NOMO-1 treated with dmso at 0.1 percent for 144 hours (cell line): ENCODE measurements at regions not wholly inside any gene's neighbourhood (a gene's known extent, or its start where the extent isn't known, plus 50 kb on each side); places are given as distances from the start of the nearest gene placed in this dataset.
A peak's percentile ranks its signal among the peaks of the same experiment; 100 is the strongest.

ENCODE experiments used
- DNase-seq: peaks from one replicate; lab custom pipeline; 2025; ENCODE audit not compliant: unreplicated experiment; lab: John Stamatoyannopoulos, UW

GRCh38 chr2:60400462-60401246, 152.8 kb downstream of the BCL11A start:
- no peak for DNase-seq

GRCh38 chr2:60394463-60394862, 159.0 kb downstream of the BCL11A start:
- no peak for DNase-seq

- no peak for DNase-seq
Measured at GRCh38 chr2:60391649-60392375, 161.6 kb downstream of the BCL11A start.

- DNase-seq: no peak
Measured at GRCh38 chr2:60391230-60391629, 162.2 kb downstream of the BCL11A start.

DNA sequence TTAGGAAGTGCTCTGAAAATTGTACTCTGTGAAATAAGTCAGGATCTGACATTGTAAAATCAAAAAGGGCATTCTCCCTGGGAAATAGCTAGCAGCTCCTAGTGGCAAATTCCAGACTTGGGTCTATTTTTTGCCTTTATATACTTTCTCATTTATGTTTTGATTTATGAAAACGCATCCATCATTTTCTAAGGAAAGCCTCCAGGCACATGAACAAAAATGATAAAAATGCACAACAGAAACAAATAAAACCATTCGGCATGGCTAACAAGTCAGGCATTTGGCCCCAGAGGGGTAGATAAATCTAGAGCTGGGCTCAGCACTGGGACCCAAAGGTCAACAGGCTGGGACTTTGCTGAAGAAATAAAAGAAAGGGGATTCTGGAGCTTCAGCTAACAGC, 167.0 kb downstream of the BCL11A start:
- DNase-seq: no peak

GRCh38 chr2:60385648-60386047, 167.8 kb downstream of the BCL11A start:
- no peak for DNase-seq

- no peak for DNase-seq
Measured at GRCh38 chr2:60383401-60384143, 169.9 kb downstream of the BCL11A start.

DNA sequence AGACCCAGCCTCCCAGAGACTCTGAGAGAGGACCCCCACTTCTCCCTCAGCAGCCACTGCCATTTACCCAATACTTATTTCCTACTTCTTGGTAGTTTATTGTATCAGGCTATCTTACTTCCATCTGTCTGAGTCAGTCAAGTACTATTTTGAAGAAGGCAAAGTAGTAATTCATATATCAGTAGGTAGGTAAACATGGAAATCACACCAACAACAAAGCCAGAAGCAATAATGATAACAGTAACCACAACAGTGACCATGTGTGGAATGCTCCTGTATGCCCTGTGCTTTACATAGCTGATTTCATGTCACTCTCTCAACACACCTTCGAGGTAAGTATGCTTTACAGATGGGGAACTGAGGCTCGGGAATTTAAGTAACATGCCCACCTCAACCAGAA, 173.0 kb downstream of the BCL11A start:
- DNase-seq: no peak

- DNase-seq: no peak
Measured at GRCh38 chr2:60379684-60380083, 173.8 kb downstream of the BCL11A start.

GRCh38 chr2:60379216-60379615, 174.2 kb downstream of the BCL11A start:
- no peak for DNase-seq

DNA sequence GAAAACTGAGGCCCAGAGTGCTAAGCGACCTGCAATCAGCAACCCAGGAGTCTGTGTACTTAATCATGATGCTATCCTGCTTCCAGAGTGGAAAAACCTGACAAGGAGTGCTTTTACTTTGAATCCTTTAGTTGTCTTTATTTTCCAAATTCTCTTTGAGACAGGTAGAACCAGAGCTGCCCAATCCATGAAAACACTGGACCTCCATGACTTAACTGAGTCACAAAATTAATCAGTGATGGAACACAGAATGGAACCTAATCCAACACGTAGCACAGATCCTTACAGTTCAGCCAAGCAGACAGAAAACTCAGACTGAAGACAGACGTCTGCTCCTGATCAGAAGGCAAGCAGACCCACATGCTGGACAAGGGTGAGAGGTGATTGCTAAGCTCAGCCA, 175.6 kb downstream of the BCL11A start:
- no peak for DNase-seq

- no peak for DNase-seq
Measured at GRCh38 chr2:60376252-60376651, 177.2 kb downstream of the BCL11A start.

DNA sequence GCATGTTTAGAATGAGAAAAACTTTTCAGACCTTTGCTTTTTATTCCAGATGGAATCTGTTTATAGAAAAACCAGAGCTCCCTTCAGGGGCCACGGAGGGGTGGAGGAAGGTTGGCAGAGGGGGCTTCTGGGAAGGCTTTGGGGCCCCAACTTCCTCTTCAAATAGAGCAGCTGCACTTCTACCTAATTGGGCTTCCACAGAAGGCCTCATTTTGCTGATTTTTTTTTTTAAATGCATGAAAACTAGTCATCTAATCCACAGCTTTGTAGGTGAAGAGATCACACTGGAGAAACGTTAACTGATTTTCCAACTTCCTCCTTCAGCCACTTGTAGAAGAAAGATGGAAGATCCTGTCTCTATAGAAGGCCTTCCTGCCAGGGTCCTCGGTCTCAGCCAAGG, 181.8 kb downstream of the BCL11A start:
- peak; percentile 16 for DNase-seq

GRCh38 chr2:60371219-60371618, 182.2 kb downstream of the BCL11A start:
- no peak for DNase-seq

GRCh38 chr2:60370814-60371213, 182.6 kb downstream of the BCL11A start:
- no peak for DNase-seq

DNA sequence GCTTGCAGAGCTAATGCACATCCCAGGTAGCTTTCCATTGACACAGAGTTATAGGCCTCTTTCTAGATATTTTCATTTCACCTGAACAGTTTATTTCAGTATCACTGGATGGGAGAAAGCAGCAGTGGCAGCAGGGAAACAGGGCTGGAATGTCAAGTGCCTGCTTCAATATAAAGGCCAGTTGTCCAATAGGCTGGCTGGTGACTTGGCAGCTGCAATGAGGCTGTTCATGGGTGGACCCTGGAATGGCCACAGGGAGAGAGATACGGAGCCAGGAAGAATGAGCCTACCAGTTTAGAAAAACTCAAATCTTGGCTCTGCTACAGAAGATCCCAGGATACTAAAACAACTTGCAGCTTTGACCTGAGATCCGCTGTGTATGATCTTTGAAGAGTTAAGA, 185.0 kb downstream of the BCL11A start:
- DNase-seq: no peak

DNA sequence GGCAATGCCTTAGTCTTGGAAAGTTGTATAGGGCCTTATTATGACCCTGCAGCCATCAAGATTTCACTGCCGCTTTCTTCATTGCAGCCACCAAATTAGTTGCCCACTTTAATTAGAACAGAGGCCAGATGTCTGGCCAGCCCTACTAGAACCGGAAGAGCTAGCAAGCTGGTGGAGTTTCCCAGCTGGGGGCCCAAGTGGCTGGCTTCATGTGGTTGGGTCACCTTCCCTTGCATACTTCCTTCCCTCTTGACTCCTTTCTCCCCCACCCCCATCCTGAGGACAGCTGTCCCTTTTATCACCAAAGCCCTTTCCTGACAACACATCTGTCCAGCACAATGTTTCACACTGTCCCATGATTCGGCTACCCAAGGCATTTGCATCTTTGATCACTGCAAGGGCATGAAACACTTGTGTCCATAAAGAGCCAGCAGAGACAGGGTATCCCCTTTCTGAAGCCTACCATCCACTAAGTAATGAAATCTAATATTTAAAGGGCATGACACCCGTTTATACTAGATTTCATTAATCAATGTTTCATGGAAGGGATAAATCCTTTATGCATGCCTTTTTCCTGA, 187.2 kb downstream of the BCL11A start:
- DNase-seq: peak; percentile 85

DNA sequence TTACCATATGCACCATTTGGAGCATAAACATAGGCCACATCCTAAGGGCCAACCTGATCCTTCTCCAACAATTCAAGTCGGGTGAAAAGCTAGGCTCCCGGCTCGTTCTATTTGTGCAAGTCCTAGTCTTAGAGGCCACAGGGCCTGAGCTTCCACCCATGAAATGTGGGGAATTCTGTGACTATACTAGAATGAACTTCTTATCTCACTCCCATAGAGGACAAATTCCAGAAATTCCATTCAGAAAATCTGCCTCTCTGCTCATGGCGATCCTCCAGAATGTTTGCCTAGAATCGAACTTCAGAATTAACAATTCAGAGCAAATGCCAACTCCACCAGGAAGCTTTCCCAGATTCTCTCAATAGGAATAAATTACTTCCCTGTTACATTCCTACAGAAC, 187.9 kb downstream of the BCL11A start:
- no peak for DNase-seq

DNA sequence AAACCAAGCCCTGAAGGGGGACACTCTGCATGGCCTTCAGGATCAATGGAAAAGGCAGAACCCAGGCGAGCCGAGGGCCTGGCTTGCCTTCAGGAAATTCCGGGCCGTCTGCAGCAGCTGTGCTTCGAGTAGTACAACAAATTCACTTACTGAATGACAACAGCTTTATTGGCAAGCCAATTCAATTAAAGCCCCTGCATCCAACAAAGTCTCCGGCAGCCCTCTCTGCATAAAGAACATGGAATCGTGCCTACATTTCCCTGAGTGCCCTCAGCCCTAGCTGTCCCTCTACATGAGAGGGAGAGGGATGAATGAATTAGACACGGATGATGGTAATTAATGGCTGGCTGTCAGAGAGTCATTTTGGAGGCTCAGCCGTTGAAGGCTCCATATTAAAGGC, 189.0 kb downstream of the BCL11A start:
- DNase-seq: no peak

GRCh38 chr2:60361498-60361897, 192.0 kb downstream of the BCL11A start:
- DNase-seq: no peak

GRCh38 chr2:60359569-60359968, 193.9 kb downstream of the BCL11A start:
- no peak for DNase-seq

DNA sequence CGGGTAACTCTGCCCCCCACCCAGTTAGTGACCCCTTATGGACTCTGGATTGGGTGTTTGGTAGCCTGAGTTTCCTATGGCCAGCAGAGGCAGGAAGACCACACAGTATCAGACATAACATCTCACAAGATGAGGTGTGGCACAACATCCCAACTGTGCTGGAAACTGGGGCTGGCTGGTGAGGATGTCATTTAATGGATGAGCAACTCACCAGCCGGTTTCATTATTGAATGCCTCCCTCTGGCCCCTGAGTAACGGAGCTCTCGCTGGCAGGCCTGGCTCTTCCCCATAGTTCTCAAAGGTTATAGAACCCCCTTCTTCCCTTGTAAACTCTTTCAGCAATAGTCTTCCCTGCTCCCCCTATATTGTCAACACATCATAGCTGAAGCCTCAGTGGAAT, 195.0 kb downstream of the BCL11A start:
- no peak for DNase-seq
